Astrocyte of the spinal cord (primary cell): ENCODE measurements at regions not wholly inside any gene's neighbourhood (a gene's known extent, or its start where the extent isn't known, plus 50 kb on each side); places are given as distances from the start of the nearest gene placed in this dataset.

ENCODE experiments used
- DNase-seq: peaks from one replicate; pipeline ENCODE4 v3.0.0; 2011; ENCODE audit warnings: low read depth, low spot score
- H3K4me3 ChIP-seq: 2 replicates; pipeline ENCODE4 v1.5.1; 2011; ENCODE audit warnings: low read depth, mild to moderate bottlenecking, low read length, moderate library complexity
- in situ Hi-C: cut with HindIII; loops from 2 replicates; pipeline ENCODE4 v1.10.0; 2017; ENCODE audit warnings: low sequenced_read_pairs
- TF ChIP-seq, protein P1 (sequence below): IDR thresholded peaks from 2 replicates; pipeline ENCODE4 v1.5.1; 2012; ENCODE audit warnings: low read depth, mild to moderate bottlenecking, low read length, inconsistent platforms

DNA sequence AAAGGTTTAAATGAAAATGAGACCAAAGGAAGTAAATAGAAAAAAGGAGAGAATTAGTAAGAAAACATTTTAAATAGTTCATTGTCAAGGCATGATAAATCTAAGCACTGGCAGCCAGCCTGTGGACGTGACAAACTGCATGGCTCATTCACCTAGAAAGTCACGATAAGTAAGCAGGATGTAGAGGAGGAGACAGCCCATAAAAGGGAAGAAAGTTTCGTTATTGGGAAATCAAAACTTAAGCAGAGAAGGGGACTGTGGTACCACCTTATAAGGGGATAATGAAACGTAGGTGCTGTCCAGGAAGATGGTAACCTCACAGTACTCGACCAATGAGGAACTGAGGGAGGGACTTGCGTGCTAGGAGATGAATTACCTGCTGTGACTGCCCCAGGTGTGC, 494.5 kb upstream of the GRAMD2B start:
- no peak for DNase-seq
- TF ChIP-seq, protein P1, sequence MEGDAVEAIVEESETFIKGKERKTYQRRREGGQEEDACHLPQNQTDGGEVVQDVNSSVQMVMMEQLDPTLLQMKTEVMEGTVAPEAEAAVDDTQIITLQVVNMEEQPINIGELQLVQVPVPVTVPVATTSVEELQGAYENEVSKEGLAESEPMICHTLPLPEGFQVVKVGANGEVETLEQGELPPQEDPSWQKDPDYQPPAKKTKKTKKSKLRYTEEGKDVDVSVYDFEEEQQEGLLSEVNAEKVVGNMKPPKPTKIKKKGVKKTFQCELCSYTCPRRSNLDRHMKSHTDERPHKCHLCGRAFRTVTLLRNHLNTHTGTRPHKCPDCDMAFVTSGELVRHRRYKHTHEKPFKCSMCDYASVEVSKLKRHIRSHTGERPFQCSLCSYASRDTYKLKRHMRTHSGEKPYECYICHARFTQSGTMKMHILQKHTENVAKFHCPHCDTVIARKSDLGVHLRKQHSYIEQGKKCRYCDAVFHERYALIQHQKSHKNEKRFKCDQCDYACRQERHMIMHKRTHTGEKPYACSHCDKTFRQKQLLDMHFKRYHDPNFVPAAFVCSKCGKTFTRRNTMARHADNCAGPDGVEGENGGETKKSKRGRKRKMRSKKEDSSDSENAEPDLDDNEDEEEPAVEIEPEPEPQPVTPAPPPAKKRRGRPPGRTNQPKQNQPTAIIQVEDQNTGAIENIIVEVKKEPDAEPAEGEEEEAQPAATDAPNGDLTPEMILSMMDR, result no peak
- H3K4me3 ChIP-seq, result no peak overlapping the region
- in situ Hi-C loops, result no loop called here

DNA sequence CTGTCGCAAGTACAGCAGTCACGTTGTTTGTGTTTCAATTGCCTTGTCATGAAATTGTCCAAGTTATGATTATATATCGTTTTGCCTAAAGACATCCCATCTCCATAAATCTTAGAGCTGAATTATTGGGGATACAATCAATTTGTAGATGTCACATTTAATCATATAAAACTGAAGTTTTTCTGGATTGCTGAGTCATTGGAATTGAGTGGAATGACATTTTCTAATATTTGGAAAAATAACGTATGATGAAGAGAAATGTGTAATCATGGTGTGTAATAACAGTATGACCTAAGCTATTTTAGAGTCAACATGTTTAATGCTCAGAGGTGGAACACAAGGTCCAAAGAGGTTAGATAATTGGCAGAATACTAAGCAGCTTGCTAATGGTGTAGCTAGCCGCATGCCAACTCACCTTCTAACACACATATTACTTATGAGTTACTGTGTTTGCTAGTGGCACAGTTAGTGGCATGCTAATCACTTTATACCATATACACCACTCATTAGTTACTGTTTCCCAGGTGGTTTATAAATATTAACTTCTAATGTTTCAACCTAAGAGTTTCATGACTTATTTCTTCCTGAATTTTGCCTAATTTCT, 473.1 kb upstream of the GRAMD2B start:
- no peak for DNase-seq
- no peak overlapping the region for H3K4me3 ChIP-seq
- in situ Hi-C loops, result no loop called here
- TF ChIP-seq, protein P1, result no peak

DNA sequence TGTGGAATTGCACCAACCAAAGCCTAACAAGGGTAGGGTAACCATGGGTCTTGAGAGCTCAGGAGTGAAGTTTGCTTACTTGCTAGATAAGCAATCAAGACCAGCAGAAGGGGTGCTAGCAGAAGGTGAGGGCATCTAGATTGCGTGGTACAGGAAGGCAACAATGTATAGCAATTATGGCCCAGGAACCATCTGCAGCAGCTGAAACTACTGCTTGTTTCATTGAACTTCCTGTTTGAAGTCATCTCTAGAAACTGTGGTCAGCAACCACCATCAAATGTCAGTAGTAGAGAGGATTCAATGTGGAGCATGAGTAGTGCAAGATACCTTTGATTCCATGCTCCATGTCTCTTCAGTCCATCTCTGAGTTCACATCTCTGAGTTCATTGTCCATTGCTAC, 462.1 kb upstream of the GRAMD2B start:
- DNase-seq, result no peak
- in situ Hi-C loops, result no loop called here
- TF ChIP-seq, protein P1, result no peak
- H3K4me3 ChIP-seq, result no peak overlapping the region

DNA sequence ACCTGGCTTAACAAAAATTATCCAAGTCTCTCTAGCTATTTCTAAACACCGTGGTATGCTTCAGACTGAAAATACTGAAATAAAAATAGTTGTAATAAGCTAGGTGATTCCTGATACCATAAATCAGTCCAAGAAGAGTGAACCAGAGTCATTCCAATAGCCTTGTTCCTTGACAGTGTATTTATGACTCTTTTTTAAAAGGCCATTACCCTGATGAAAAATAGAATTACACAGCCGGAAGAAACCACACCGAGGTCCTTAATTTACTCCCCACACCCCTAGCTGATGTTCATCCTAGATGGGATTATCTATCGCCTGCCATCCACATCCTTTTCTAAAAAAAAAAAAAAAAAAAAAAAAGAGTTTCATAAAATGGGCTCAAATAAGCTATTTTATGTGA, 457.6 kb upstream of the GRAMD2B start:
- H3K4me3 ChIP-seq, result no peak overlapping the region

DNA sequence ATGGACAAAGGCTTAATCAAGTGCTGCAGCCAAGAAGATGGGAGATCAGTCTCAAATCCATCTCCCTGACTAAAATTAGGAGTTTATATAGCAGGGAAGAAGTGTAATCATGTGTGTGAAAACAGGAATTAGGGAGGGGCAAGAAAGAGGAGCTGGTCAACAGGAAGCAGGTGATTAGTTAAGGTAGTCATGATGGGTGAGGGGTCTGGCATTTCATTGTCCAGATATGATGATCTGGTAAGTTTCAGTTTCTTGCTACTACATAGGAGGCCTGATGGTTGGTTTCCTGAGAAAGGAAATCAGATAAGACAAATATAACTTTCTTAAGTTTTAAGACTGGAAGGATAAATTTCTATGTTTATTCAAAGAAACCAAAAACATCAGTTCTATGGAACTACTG, 455.6 kb upstream of the GRAMD2B start:
- TF ChIP-seq, protein P1, result no peak
- DNase-seq, result no peak
- H3K4me3 ChIP-seq, result no peak overlapping the region
- in situ Hi-C loops, result no loop called here

More for the DNA sequence above, 457.6 kb upstream of the GRAMD2B start:
- TF ChIP-seq, protein P1, result no peak
- no peak for DNase-seq
- in situ Hi-C loops, result no loop called here

DNA sequence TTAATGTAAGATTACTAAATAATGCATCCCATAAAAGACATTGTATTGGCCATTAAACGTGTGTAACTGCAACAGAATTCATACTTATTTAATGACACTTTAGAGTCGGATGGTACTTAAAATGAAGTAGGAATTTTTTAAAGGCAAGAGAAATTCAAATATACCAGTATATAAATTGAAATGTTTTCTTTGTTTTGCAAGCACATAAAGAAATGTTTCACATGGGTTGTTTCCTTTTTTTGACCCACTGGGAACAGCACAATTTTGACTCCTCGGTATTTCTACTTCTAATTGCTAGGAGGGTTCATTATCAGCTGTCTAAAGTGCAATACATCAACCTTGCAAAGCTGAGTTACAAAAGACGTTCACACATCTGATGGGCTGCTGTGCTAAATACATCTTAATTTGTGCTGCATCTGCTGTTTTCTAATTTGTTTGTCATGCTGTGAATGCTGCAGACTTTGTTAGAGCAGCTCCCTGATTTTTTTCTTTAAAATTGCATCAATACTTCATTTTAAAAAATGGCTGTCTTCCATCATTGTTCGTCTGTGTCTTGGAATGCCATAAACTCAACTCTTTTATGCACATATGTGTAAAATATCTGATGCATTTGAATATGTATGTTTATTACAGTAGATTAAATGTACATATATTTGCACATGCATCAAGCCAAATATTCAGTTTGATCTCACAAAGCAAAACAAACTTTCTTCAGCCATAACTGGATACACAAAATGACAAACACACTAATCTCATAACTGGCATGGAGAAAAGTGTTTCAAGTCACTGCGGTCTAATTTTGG, 454.0 kb upstream of the GRAMD2B start:
- H3K4me3 ChIP-seq, result no peak overlapping the region
- TF ChIP-seq, protein P1, result no peak
- DNase-seq, result no peak
- in situ Hi-C loops, result no loop called here
